Activated CD4-positive, alpha-beta T cell treated with anti-CD3 and anti-CD28 coated beads, Interleukin-2, amount 50 U/mL, for 48 hours (primary cell): ENCODE measurements at regions not wholly inside any gene's neighbourhood (a gene's known extent, or its start where the extent isn't known, plus 50 kb on each side); places are given as distances from the start of the nearest gene placed in this dataset.

Experiments
- DNase-seq, 2 experiments: peaks; one replicate each; pipeline ENCODE4 v3.0.0-alpha.2; 2020

- DNase-seq: no peak
These were observed 244.3 kb downstream of the FAM76B start for GRCh38 chr11:95545116-95545875.

- DNase-seq: no peak
These were observed 245.3 kb downstream of the FAM76B start for GRCh38 chr11:95544095-95544856.

GRCh38 chr11:95542868-95543551 lies 246.6 kb downstream of the FAM76B start:
- DNase-seq: no peak

- DNase-seq: no peak
These were observed 247.9 kb downstream of the FAM76B start for GRCh38 chr11:95541715-95542114.

- DNase-seq: no peak
These were observed 253.4 kb downstream of the FAM76B start for GRCh38 chr11:95536047-95536690.

- no peak for DNase-seq
These were observed 254.8 kb downstream of the FAM76B start for GRCh38 chr11:95534809-95535208.

GRCh38 chr11:95534226-95534625 lies 255.4 kb downstream of the FAM76B start:
- no peak for DNase-seq

- no peak for DNase-seq
These were observed 258.5 kb downstream of the FAM76B start for GRCh38 chr11:95531116-95531515.

GRCh38 chr11:95524314-95525036 lies 265.1 kb downstream of the FAM76B start:
- no peak for DNase-seq

- DNase-seq: no peak
These were observed 266.7 kb downstream of the FAM76B start for GRCh38 chr11:95522874-95523273.

- DNase-seq: no peak
These were observed 267.7 kb downstream of the FAM76B start for GRCh38 chr11:95521862-95522261.

- DNase-seq: no peak
These were observed 268.4 kb downstream of the FAM76B start for GRCh38 chr11:95521133-95521542.

- no peak for DNase-seq
These were observed 269.0 kb downstream of the FAM76B start for GRCh38 chr11:95520369-95521132.

GRCh38 chr11:95519912-95520311 lies 269.7 kb downstream of the FAM76B start:
- no peak for DNase-seq

- DNase-seq: no peak
These were observed 272.1 kb downstream of the FAM76B start for GRCh38 chr11:95517453-95517852.

- DNase-seq: no peak
These were observed 272.8 kb downstream of the FAM76B start for GRCh38 chr11:95516786-95517185.

GRCh38 chr11:95516175-95516574 lies 273.4 kb downstream of the FAM76B start:
- DNase-seq: no peak

GRCh38 chr11:95515371-95515770 lies 274.2 kb downstream of the FAM76B start:
- DNase-seq: no peak

GRCh38 chr11:95514416-95515110 lies 275.0 kb downstream of the FAM76B start:
- no peak for DNase-seq

GRCh38 chr11:95512682-95513081 lies 276.9 kb downstream of the FAM76B start:
- no peak for DNase-seq

- no peak for DNase-seq
These were observed 277.4 kb downstream of the FAM76B start for GRCh38 chr11:95512177-95512576.
